Caco-2 (cell line): ENCODE measurements at regions not wholly inside any gene's neighbourhood (a gene's known extent, or its start where the extent isn't known, plus 50 kb on each side); places are given as distances from the start of the nearest gene placed in this dataset.
"Not testable (repeated sequence)": the region's sequence is repeated elsewhere in the genome, so short reads cannot be mapped to it uniquely, and the experiment has no call there.

Source experiments
- BruUV-seq: library from RNA; stranded (reverse); fragments of 400-500 nt; replicated peaks from 2 replicates; lab custom pipeline; 2021; lab: Mats Ljungman, UMichigan
- CTCF ChIA-PET: fragments of 300-600 bp; sonication (Branson Sonifier 250); formaldehyde crosslinking; loops from one replicate; lab custom pipeline; 2022; ENCODE audit warnings: antibody characterized with exemption; lab: Charles Lee
- POLR2A ChIA-PET: fragments of 300-600 bp; sonication (Branson Sonifier 250); formaldehyde crosslinking; loops from one replicate; lab custom pipeline; 2022; ENCODE audit warnings: antibody characterized with exemption; lab: Charles Lee
- DNase-seq, 2 experiments: peaks; one replicate each; pipeline versions ENCODE4 v3.0.0 to v3.0.0-alpha.2; 2020 to 2022
- H3K27me3 ChIP-seq: replicated peaks from 2 replicates; pipeline ENCODE4 v1.6.0; 2011; ENCODE audit warnings: low read length; ENCODE audit not compliant: control insufficient read depth, insufficient read depth
- H3K36me3 ChIP-seq: 2 replicates; pipeline ENCODE4 v1.5.1; 2011; ENCODE audit warnings: low read length; ENCODE audit not compliant: control insufficient read depth, insufficient read depth
- H3K4me1 ChIP-seq: fragments of 250-450 bp; sonication (Bioruptor Pico); 2 replicates; pipeline ENCODE4 v1.5.1; 2020; ENCODE audit warnings: mild to moderate bottlenecking
- H3K4me3 ChIP-seq: 2 replicates; pipeline ENCODE4 v1.5.1; 2011; ENCODE audit warnings: low read depth, mild to moderate bottlenecking, control low read depth, low read length
- H3K9me3 ChIP-seq: fragments of 250-450 bp; sonication (Bioruptor Pico); 2 replicates; pipeline ENCODE4 v1.5.1; 2020; ENCODE audit warnings: mild to moderate bottlenecking, moderate library complexity
- H3K27ac Mint-ChIP-seq: one replicate; pipeline ENCODE4 v1.8.0; 2022; ENCODE audit warnings: mixed read lengths; ENCODE audit not compliant: unreplicated experiment
- H3K27me3 Mint-ChIP-seq: one replicate; pipeline ENCODE4 v1.8.0; 2022; ENCODE audit warnings: mixed read lengths; ENCODE audit not compliant: insufficient read depth, unreplicated experiment
- H3K36me3 Mint-ChIP-seq: one replicate; pipeline ENCODE4 v1.8.0; 2022; ENCODE audit warnings: mild to moderate bottlenecking, mixed read lengths; ENCODE audit not compliant: insufficient read depth, unreplicated experiment
- H3K4me1 Mint-ChIP-seq: one replicate; pipeline ENCODE4 v1.8.0; 2022; ENCODE audit warnings: low read depth, mixed read lengths; ENCODE audit not compliant: unreplicated experiment
- H3K4me3 Mint-ChIP-seq: one replicate; pipeline ENCODE4 v1.8.0; 2022; ENCODE audit warnings: mild to moderate bottlenecking, moderate library complexity, mixed read lengths; ENCODE audit not compliant: unreplicated experiment
- H3K9me3 Mint-ChIP-seq: one replicate; pipeline ENCODE4 v1.8.0; 2022; ENCODE audit warnings: mixed read lengths; ENCODE audit not compliant: unreplicated experiment
- intact Hi-C: fragments of 100-400 bp; cut with micrococcal nuclease; formaldehyde crosslinking; loops from one replicate; pipeline ENCODE4 v1.10.0; 2022; ENCODE audit not compliant: unreplicated experiment
- TF ChIP-seq, protein P1 (sequence below), 2 experiments: fragments of 200-600 bp in 1 of 2; IDR thresholded peaks; 1 replicate in 1 of 2; 2 replicates in 1 of 2; pipeline versions ENCODE4 v1.5.1 to v1.8.0; 2011 to 2022; ENCODE audit warnings: antibody characterized with exemption in 1 of 2, control low read depth in 1 of 2, inconsistent platforms in 1 of 2, low read depth in 1 of 2, low read length in 1 of 2, mild to moderate bottlenecking in 1 of 2, moderate library complexity in 1 of 2; ENCODE audit not compliant: insufficient read depth in 1 of 2, severe bottlenecking in 1 of 2, unreplicated experiment in 1 of 2

DNA sequence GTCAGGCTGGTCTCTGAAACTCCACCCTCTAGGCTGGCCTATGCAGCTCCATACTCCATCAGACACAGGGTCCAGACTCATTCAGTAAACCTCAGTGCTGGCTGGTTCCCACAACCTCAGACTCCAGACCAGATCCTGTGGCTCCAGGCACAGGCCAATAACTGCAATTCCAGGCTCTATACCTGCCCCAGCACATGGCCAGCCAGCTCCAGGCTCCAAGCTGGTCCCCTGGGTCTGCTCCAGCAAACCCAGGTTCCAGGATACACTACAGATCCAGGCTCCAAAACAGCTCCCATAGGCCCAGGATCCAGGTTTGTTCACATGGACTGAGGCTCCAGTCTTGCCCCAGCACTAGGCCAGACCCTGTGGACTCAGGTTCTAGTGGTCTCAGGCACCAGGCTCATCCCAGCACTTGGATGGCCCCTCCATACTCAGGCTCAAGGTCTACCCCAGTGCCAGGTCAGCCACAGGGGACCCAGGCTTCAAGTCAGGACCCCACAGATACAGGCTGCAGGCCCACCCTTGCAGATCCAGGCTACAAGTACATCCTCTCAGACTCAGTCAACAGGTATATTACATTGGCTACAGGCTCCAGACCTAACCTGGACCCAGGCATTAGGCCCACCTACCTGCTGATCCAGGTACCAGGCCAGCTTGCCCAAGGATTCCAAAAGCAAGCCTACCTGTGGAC is 117.6 kb upstream of the TMEM170B start:
- no peak overlapping the region for H3K27ac Mint-ChIP-seq
- H3K9me3 Mint-ChIP-seq = peaks cover 11% of the 10 kb centered on the region
- no TSS peak for BruUV-seq
- peaks cover 8% of the 10 kb centered on the region for H3K9me3 ChIP-seq
- intact Hi-C loops = no loop called here
- TF ChIP-seq, protein P1, sequence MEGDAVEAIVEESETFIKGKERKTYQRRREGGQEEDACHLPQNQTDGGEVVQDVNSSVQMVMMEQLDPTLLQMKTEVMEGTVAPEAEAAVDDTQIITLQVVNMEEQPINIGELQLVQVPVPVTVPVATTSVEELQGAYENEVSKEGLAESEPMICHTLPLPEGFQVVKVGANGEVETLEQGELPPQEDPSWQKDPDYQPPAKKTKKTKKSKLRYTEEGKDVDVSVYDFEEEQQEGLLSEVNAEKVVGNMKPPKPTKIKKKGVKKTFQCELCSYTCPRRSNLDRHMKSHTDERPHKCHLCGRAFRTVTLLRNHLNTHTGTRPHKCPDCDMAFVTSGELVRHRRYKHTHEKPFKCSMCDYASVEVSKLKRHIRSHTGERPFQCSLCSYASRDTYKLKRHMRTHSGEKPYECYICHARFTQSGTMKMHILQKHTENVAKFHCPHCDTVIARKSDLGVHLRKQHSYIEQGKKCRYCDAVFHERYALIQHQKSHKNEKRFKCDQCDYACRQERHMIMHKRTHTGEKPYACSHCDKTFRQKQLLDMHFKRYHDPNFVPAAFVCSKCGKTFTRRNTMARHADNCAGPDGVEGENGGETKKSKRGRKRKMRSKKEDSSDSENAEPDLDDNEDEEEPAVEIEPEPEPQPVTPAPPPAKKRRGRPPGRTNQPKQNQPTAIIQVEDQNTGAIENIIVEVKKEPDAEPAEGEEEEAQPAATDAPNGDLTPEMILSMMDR (IDR thresholded peaks at IDR 0.05; ENCODE audit: insufficient read depth in 1 of 2, low read depth in 1 of 2, low read length in 1 of 2, severe bottlenecking in 1 of 2, unreplicated experiment in 1 of 2) = no peak
- H3K27me3 Mint-ChIP-seq = no peaks in the 10 kb centered on the region
- no peak overlapping the region for H3K4me3 Mint-ChIP-seq
- no peaks in the 10 kb centered on the region for H3K36me3 ChIP-seq
- ChIA-PET CTCF (no interaction called here), POLR2A (interaction anchor here (0.7 kb wide), 1 partner anchor 187 kb away, joined by 4 read pairs; the partner anchor contains the start of gene NEDD9)
- H3K4me3 ChIP-seq = no peak overlapping the region
- no peak for DNase-seq
- no peaks in the 10 kb centered on the region for H3K27me3 ChIP-seq
- peaks cover 34% of the 10 kb centered on the region for H3K4me1 ChIP-seq
- no peaks in the 10 kb centered on the region for H3K36me3 Mint-ChIP-seq
- H3K4me1 Mint-ChIP-seq = peaks cover 39% of the 10 kb centered on the region

DNA sequence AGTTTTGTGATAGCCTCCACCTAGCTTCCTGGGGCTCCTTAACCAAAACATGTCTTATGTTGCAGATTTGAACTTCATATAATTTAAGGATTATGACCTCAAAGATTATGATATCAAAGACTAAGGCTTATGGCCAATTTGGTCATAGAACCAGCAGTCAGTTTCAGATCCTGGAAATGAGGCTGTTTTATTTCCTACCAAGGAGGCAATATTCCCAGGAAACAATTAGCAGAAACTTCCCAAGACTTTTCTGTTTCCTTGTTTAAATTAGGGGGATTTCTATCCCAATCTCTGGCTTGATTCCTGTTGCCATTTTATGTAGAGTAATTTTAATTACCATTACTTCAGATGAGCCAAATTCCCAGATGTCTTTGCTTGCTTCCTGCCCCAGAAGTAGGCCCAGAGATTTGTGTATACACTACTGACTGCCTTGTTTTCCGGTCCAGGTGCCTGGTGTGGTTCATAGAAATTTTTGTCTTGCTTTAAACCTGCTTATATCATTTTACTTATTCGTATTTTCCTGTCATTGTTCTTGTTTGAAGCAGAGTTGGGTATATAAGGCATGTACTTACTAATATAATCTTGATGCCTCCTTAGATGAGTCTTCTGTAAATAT is 119.2 kb upstream of the TMEM170B start:
- H3K36me3 ChIP-seq = no peaks in the 10 kb centered on the region

GRCh38 chr6:11416936-11417576 is 120.5 kb upstream of the TMEM170B start:
- Mint-ChIP-seq H3K27me3 (no peaks in the 10 kb centered on the region), H3K27ac (no peak overlapping the region), H3K9me3 (peaks cover 11% of the 10 kb centered on the region), H3K36me3 (no peaks in the 10 kb centered on the region), H3K4me1 (peaks cover 40% of the 10 kb centered on the region), H3K4me3 (no peak overlapping the region)
- Histone ChIP-seq H3K4me1 (peaks cover 50% of the 10 kb centered on the region), H3K4me3 (no peak overlapping the region), H3K27me3 (no peaks in the 10 kb centered on the region), H3K9me3 (peaks cover 8% of the 10 kb centered on the region), H3K36me3 (no peaks in the 10 kb centered on the region)
- CTCF ChIA-PET = interaction anchor here (0.9 kb wide), 1 partner anchor 185 kb away, joined by 4 read pairs; the partner anchor contains the start of gene NEDD9
- intact Hi-C loops = no loop called here
- no TSS peak for BruUV-seq
- POLR2A ChIA-PET = interaction anchor here (1.5 kb wide), 1 partner anchor 72 kb away, joined by 3 read pairs; no protein-coding TSS in a partner anchor
- DNase-seq = no peak
- TF ChIP-seq, protein P1 (IDR thresholded peaks at IDR 0.05; ENCODE audit: insufficient read depth in 1 of 2, low read depth in 1 of 2, low read length in 1 of 2, severe bottlenecking in 1 of 2, unreplicated experiment in 1 of 2) = no peak

More for the DNA sequence above, 119.2 kb upstream of the TMEM170B start:
- Mint-ChIP-seq H3K9me3 (peaks cover 11% of the 10 kb centered on the region), H3K36me3 (no peaks in the 10 kb centered on the region), H3K27ac (peak overlapping the region; percentile 47), H3K4me1 (peaks cover 36% of the 10 kb centered on the region), H3K27me3 (no peaks in the 10 kb centered on the region), H3K4me3 (no peak overlapping the region)
- intact Hi-C loops = no loop called here
- Histone ChIP-seq H3K27me3 (no peaks in the 10 kb centered on the region), H3K4me3 (no peak overlapping the region), H3K9me3 (peaks cover 8% of the 10 kb centered on the region), H3K4me1 (peaks cover 44% of the 10 kb centered on the region)
- ChIA-PET POLR2A (no interaction called here), CTCF (no interaction called here)
- TF ChIP-seq, protein P1 (IDR thresholded peaks at IDR 0.05; ENCODE audit: insufficient read depth in 1 of 2, low read depth in 1 of 2, low read length in 1 of 2, severe bottlenecking in 1 of 2, unreplicated experiment in 1 of 2) = no peak
- BruUV-seq = no TSS peak
- no peak for DNase-seq

DNA sequence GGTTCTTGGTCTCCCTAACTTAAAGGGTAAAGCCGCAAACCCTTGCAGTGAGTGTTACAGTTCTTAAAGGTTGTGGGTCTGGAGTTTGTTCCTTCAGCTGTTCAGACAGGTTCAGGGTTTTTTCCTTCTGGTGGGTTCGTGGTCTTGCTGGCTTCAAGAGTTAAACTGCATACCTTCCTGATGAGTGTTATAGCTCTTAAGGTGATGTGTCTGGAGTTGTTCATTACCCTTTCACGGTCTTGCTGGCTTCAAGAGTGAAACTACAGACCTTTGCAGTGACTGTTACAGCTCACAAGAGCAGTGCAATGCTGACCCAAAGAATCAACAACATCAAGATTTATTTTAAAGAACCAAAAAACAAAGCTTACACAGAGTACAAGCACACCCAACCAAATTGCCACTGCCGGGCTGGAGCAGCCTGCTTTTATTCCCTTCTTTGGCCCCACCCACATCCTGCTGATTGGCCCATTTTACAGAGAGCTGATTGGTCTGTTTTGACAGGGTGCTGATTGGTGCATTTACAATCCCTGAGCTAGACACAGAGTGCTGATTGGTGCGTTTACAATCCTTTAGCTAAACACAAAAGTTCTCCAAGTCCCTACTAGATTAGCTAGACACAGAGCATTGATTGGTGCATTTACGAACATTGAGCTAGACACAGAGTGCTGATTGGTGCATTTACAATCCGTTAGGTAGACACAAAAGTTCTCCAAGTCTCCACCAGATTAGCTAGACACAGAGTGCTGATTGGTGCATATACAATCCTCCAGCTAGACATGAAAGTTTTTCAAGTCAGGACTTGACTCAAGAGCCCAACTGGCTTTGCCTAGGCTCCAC is 121.2 kb upstream of the TMEM170B start:
- ChIA-PET CTCF (interaction anchor here (0.9 kb wide), 1 partner anchor 184 kb away, joined by 4 read pairs; the partner anchor contains the start of gene NEDD9), POLR2A (interaction anchor here (1.5 kb wide), 1 partner anchor 71 kb away, joined by 3 read pairs; no protein-coding TSS in a partner anchor)
- H3K27me3 Mint-ChIP-seq, H3K9me3 ChIP-seq, H3K27me3 ChIP-seq, intact Hi-C loops, H3K36me3 Mint-ChIP-seq, H3K4me3 ChIP-seq, BruUV-seq, H3K36me3 ChIP-seq, H3K4me3 Mint-ChIP-seq, DNase-seq: not testable (repeated sequence)
- H3K4me1 ChIP-seq = peaks cover 53% of the 10 kb centered on the region
- Mint-ChIP-seq H3K4me1 (peaks cover 45% of the 10 kb centered on the region), H3K27ac (peak overlapping the region; percentile 50), H3K9me3 (peaks cover 11% of the 10 kb centered on the region)
